IMR-90 (cell line): ENCODE measurements at regions not wholly inside any gene's neighbourhood (a gene's known extent, or its start where the extent isn't known, plus 50 kb on each side); places are given as distances from the start of the nearest gene placed in this dataset.

Source experiments
- ATAC-seq: fragments of 200-7000 bp; cut with Tn5 transposase; 2 replicates; pipeline ENCODE4 v1.9.1; 2020; ENCODE audit warnings: low read depth, mild to moderate bottlenecking, moderate library complexity
- BruUV-seq: library from RNA; stranded (reverse); fragments of 400-500 nt; replicated peaks from 2 replicates; lab custom pipeline; 2021; lab: Mats Ljungman, UMichigan
- CTCF ChIA-PET: fragments of 300-600 bp; formaldehyde crosslinking; extraction: SDS; loops from one replicate; lab custom pipeline; 2021; ENCODE audit warnings: antibody characterized with exemption; lab: Yijun Ruan, JAX
- POLR2A ChIA-PET: fragments of 300-600 bp; sonication (Branson Sonifier 250); formaldehyde crosslinking; loops from one replicate; lab custom pipeline; 2022; ENCODE audit warnings: antibody characterized with exemption; ENCODE audit not compliant: unreplicated experiment; lab: Charles Lee
- DNase-seq: peaks from one replicate; pipeline ENCODE4 v3.0.0; 2013
- H2AFZ ChIP-seq: replicated peaks from 2 replicates; pipeline ENCODE3; 2013; ENCODE audit warnings: low read length, mild to moderate bottlenecking; ENCODE audit not compliant: poor library complexity
- H2AK5ac ChIP-seq: 2 replicates; pipeline ENCODE4 v1.6.1; 2013; ENCODE audit warnings: low read depth, low read length, inconsistent platforms
- H2AK9ac ChIP-seq: replicated peaks from 2 replicates; pipeline ENCODE3; 2013; ENCODE audit warnings: mild to moderate bottlenecking, low read depth, low read length, moderate library complexity; ENCODE audit not compliant: poor library complexity
- H2BK120ac ChIP-seq: 2 replicates; pipeline ENCODE4 v1.6.1; 2013; ENCODE audit warnings: low read depth, low read length, inconsistent platforms
- H2BK15ac ChIP-seq: 3 replicates; pipeline ENCODE4 v1.6.1; 2013; ENCODE audit warnings: low read depth, low read length, inconsistent platforms
- H2BK20ac ChIP-seq: 2 replicates; pipeline ENCODE4 v1.6.1; 2013; ENCODE audit warnings: low read depth, mild to moderate bottlenecking, inconsistent platforms, low read length, moderate library complexity
- H2BK5ac ChIP-seq: 2 replicates; pipeline ENCODE4 v1.6.1; 2013; ENCODE audit warnings: mild to moderate bottlenecking, low read depth, low read length, inconsistent platforms; ENCODE audit not compliant: poor library complexity, severe bottlenecking
- H3K14ac ChIP-seq: replicated peaks from 2 replicates; pipeline ENCODE4 v1.6.1; 2013; ENCODE audit warnings: low read depth, low read length, inconsistent platforms
- H3K18ac ChIP-seq: 2 replicates; pipeline ENCODE4 v1.6.1; 2013; ENCODE audit warnings: low read depth, low read length, control low read depth
- H3K23ac ChIP-seq: 2 replicates; pipeline ENCODE4 v1.6.1; 2013; ENCODE audit warnings: low read depth, low read length, inconsistent platforms
- H3K27ac ChIP-seq: 2 replicates; pipeline ENCODE4 v1.5.1; 2013; ENCODE audit warnings: mild to moderate bottlenecking, control low read depth, low read length; ENCODE audit not compliant: insufficient read depth
- H3K27me3 ChIP-seq: 2 replicates; pipeline ENCODE4 v1.6.1; 2013; ENCODE audit warnings: low read length; ENCODE audit not compliant: control insufficient read depth, insufficient read depth
- H3K36me3 ChIP-seq: 2 replicates; pipeline ENCODE4 v1.6.1; 2013; ENCODE audit warnings: low read length, mixed read lengths; ENCODE audit not compliant: control insufficient read depth, insufficient read depth
- H3K4ac ChIP-seq: 2 replicates; pipeline ENCODE4 v1.6.1; 2013; ENCODE audit warnings: low read depth, low read length, inconsistent platforms
- H3K4me1 ChIP-seq: 2 replicates; pipeline ENCODE4 v1.6.1; 2013; ENCODE audit warnings: low read length, mixed read lengths; ENCODE audit not compliant: control insufficient read depth, insufficient read depth
- H3K4me2 ChIP-seq: 2 replicates; pipeline ENCODE4 v1.6.1; 2013; ENCODE audit warnings: low read depth, mild to moderate bottlenecking, control low read depth, low read length, moderate library complexity
- H3K4me3 ChIP-seq: 2 replicates; pipeline ENCODE4 v1.5.1; 2013; ENCODE audit warnings: low read depth, mild to moderate bottlenecking, control low read depth, low read length, moderate library complexity; ENCODE audit not compliant: insufficient read depth
- H3K56ac ChIP-seq: 2 replicates; pipeline ENCODE4 v1.6.1; 2013; ENCODE audit warnings: low read length, inconsistent platforms; ENCODE audit not compliant: insufficient read depth; ENCODE audit errors: extremely low read depth
- H3K79me1 ChIP-seq, 2 experiments: 2 replicates each; pipeline ENCODE4 v1.6.1; 2013; ENCODE audit warnings: low read length in 2 of 2, inconsistent platforms in 1 of 2, low read depth in 1 of 2
- H3K9ac ChIP-seq: 2 replicates; pipeline ENCODE4 v1.6.1; 2013; ENCODE audit warnings: low read depth, low read length, control low read depth
- H3K9me1 ChIP-seq: 2 replicates; pipeline ENCODE4 v1.6.1; 2013; ENCODE audit warnings: low read length, inconsistent platforms; ENCODE audit not compliant: insufficient read depth
- H3K9me3 ChIP-seq: 2 replicates; pipeline ENCODE4 v1.6.1; 2013; ENCODE audit warnings: low read length; ENCODE audit not compliant: control insufficient read depth, insufficient read depth
- H4K20me1 ChIP-seq: 2 replicates; pipeline ENCODE4 v1.6.1; 2013; ENCODE audit warnings: low read length, inconsistent platforms; ENCODE audit not compliant: insufficient read depth
- H4K5ac ChIP-seq: 2 replicates; pipeline ENCODE4 v1.6.1; 2013; ENCODE audit warnings: mild to moderate bottlenecking, low read depth, low read length, control low read depth
- H4K8ac ChIP-seq, 2 experiments: 2 replicates each; pipeline ENCODE4 v1.6.1; 2013; ENCODE audit warnings: low read depth in 2 of 2, low read length in 2 of 2, control low read depth in 1 of 2, inconsistent platforms in 1 of 2
- H4K91ac ChIP-seq: 2 replicates; pipeline ENCODE4 v1.6.1; 2013; ENCODE audit warnings: low read depth, low read length, inconsistent platforms; ENCODE audit not compliant: insufficient read depth
- MAFK ChIP-seq: IDR thresholded peaks from 2 replicates; pipeline ENCODE4 v1.6.1; 2012; ENCODE audit warnings: low read depth, low read length, improper control_type of control experiment
- WGBS, 2 experiments: methylation state at CpG; one replicate each; pipeline versions ENCODE4 v1.1.5 to v1.1.7; 2013; ENCODE audit warnings: missing lambda C conversion rate in 2 of 2; ENCODE audit not compliant: insufficient read length in 1 of 2; ENCODE audit errors: extremely low coverage in 2 of 2; 5-methylcytosine and 5-hydroxymethylcytosine counted together
- dilution Hi-C: fragments of 300-500 bp; cut with HindIII; formaldehyde crosslinking; loops from one replicate; pipeline ENCODE4 v1.14.3; 2018; ENCODE audit warnings: low sequenced_read_pairs; ENCODE audit not compliant: unreplicated experiment
- in situ Hi-C: fragments of 300-500 bp; cut with MboI; formaldehyde crosslinking; loops from 3 replicates; pipeline ENCODE4 v1.14.3; 2019; ENCODE audit warnings: low sequenced_read_pairs, inconsistent platforms, mixed read lengths
- intact Hi-C: fragments of 100-400 bp; cut with micrococcal nuclease; formaldehyde crosslinking; loops from 2 replicates; pipeline ENCODE4 v1.10.0; 2022
- TF ChIP-seq, protein P1 (sequence below): conservative IDR thresholded peaks from 2 replicates; pipeline ENCODE4 v1.5.1; 2012; ENCODE audit warnings: mild to moderate bottlenecking, low read depth, low read length, improper control_type of control experiment

DNA sequence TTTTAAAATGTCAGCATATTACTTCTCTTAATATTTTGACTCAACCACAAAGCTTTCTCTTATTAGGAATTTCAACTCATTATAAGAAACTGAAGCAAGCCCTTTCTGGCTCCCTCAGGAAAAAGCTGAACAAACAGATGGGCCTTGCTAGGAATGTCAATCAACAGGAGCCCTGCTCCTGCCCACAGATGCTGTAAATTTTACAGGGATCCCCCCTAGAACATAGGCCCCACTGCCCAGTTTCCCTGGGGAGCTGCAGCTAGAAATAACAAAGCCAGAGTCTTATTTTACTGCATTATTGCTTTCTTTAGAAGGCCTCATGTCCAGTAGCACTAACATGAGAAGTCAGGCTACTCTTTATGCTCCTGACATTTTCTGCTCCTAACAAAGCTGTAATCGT lies 103.8 kb downstream of the PCSK1 start:
- no peaks in the 10 kb centered on the region for H4K20me1 ChIP-seq
- intact Hi-C loops: no loop called here
- no peaks in the 10 kb centered on the region for H3K27me3 ChIP-seq
- H3K9me3 ChIP-seq: no peaks in the 10 kb centered on the region
- H3K56ac ChIP-seq: no peak overlapping the region
- peak overlapping the region in 1 of 2 experiments; percentile 38; a peak in 3 of 4 replicates for H4K8ac ChIP-seq
- H3K4me1 ChIP-seq: peaks cover 20% of the 10 kb centered on the region
- peaks cover 2% of the 10 kb centered on the region; the same call in 1 of the 2 replicates for H3K9me1 ChIP-seq
- dilution Hi-C loops: no loop called here
- whole genome bisulfite sequencing, 2 experiments: 80% methylated on average over 1 of the region's 1 CpG; no CpG with 5 or more reads in 1 of the 2 experiments
- no peak overlapping the region for H2AFZ ChIP-seq
- H2AK9ac ChIP-seq: no peak overlapping the region
- DNase-seq (no peak), ATAC-seq (no peak)
- no peaks in the 10 kb centered on the region for H3K36me3 ChIP-seq
- in situ Hi-C loops: loop anchor here (5.0 kb wide), 1 partner anchor 372 kb away; no protein-coding TSS in a partner anchor
- peak overlapping the region; percentile 30; the same call in 1 of the 3 replicates for H2BK15ac ChIP-seq
- H3K4me2 ChIP-seq: no peak overlapping the region
- H3K4me3 ChIP-seq: no peak overlapping the region
- TF ChIP-seq MAFK: 0 out of 2 replicates have a peak, but pooled peaks have one; percentile 7
- TF ChIP-seq, protein P1, sequence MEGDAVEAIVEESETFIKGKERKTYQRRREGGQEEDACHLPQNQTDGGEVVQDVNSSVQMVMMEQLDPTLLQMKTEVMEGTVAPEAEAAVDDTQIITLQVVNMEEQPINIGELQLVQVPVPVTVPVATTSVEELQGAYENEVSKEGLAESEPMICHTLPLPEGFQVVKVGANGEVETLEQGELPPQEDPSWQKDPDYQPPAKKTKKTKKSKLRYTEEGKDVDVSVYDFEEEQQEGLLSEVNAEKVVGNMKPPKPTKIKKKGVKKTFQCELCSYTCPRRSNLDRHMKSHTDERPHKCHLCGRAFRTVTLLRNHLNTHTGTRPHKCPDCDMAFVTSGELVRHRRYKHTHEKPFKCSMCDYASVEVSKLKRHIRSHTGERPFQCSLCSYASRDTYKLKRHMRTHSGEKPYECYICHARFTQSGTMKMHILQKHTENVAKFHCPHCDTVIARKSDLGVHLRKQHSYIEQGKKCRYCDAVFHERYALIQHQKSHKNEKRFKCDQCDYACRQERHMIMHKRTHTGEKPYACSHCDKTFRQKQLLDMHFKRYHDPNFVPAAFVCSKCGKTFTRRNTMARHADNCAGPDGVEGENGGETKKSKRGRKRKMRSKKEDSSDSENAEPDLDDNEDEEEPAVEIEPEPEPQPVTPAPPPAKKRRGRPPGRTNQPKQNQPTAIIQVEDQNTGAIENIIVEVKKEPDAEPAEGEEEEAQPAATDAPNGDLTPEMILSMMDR: no peak
- POLR2A ChIA-PET: interaction anchor here (0.6 kb wide), 1 partner anchor 203 kb away, joined by 3 read pairs; no protein-coding TSS in a partner anchor
- H3K4ac ChIP-seq: peak overlapping the region; percentile 7; the same call in 1 of the 2 replicates
- H2BK20ac ChIP-seq: peak overlapping the region; percentile 43; the same call in 1 of the 2 replicates
- H2AK5ac ChIP-seq: no peak overlapping the region
- H3K14ac ChIP-seq: no peak overlapping the region; the same call in 1 of the 2 replicates
- CTCF ChIA-PET: interaction anchor here (1.0 kb wide), 1 partner anchor 314 kb away, joined by 4 read pairs; no protein-coding TSS in a partner anchor
- BruUV-seq: no TSS peak
- no peak overlapping the region for H4K91ac ChIP-seq
- H2BK120ac ChIP-seq: peak overlapping the region; percentile 65; the same call in 1 of the 2 replicates
- H3K18ac ChIP-seq: peak overlapping the region; percentile 47
- H3K23ac ChIP-seq: no peak overlapping the region
- no peaks in the 10 kb centered on the region for H3K79me1 ChIP-seq
- H3K27ac ChIP-seq: no peak overlapping the region
- H3K9ac ChIP-seq: no peak overlapping the region
- peak overlapping the region; percentile 26 for H2BK5ac ChIP-seq
- peak overlapping the region; percentile 36 for H4K5ac ChIP-seq
